Parathyroid adenoma (tissue), 2 donors: ENCODE measurements at regions not wholly inside any gene's neighbourhood (a gene's known extent, or its start where the extent isn't known, plus 50 kb on each side); places are given as distances from the start of the nearest gene placed in this dataset.

Experiments
- H2AFZ ChIP-seq: fragments of 300-600 bp; sonication (generic); one replicate; pipeline ENCODE4 v1.7.0; 2017; ENCODE audit warnings: antibody characterized with exemption, mild to moderate bottlenecking
- H3K27ac ChIP-seq: fragments of 300-600 bp; sonication (generic); one replicate; pipeline ENCODE4 v1.7.0; 2017
- H3K27me3 ChIP-seq: fragments of 300-600 bp; sonication (generic); one replicate; pipeline ENCODE4 v1.7.0; 2017; ENCODE audit warnings: low read length; ENCODE audit not compliant: control insufficient read depth, insufficient read depth
- H3K36me3 ChIP-seq: fragments of 300-600 bp; sonication (generic); one replicate; pipeline ENCODE4 v1.7.0; 2017; ENCODE audit warnings: low read length; ENCODE audit not compliant: control insufficient read depth, insufficient read depth
- H3K4me1 ChIP-seq: fragments of 300-600 bp; sonication (generic); one replicate; pipeline ENCODE4 v1.7.0; 2017; ENCODE audit warnings: control low read depth
- H3K4me2 ChIP-seq: fragments of 300-600 bp; sonication (generic); one replicate; pipeline ENCODE4 v1.7.0; 2017; ENCODE audit warnings: low read length
- H3K4me3 ChIP-seq: fragments of 300-600 bp; sonication (generic); one replicate; pipeline ENCODE4 v1.7.0; 2017; ENCODE audit warnings: low read depth, low read length
- H3K79me2 ChIP-seq: fragments of 300-600 bp; sonication (generic); one replicate; pipeline ENCODE4 v1.7.0; 2017; ENCODE audit warnings: control low read depth
- H3K9ac ChIP-seq: fragments of 300-600 bp; sonication (generic); one replicate; pipeline ENCODE4 v1.7.0; 2017; ENCODE audit warnings: mild to moderate bottlenecking
- H3K9me3 ChIP-seq: fragments of 300-600 bp; sonication (generic); one replicate; pipeline ENCODE4 v1.7.0; 2017; ENCODE audit warnings: low read length; ENCODE audit not compliant: control insufficient read depth
- TF ChIP-seq, protein P1 (sequence below): fragments of 300-600 bp; sonication (generic); IDR thresholded peaks from one replicate; pipeline ENCODE4 v1.7.0; 2017; ENCODE audit warnings: antibody characterized with exemption, mild to moderate bottlenecking
- donor health status: primary hyperparathyroidism.

DNA sequence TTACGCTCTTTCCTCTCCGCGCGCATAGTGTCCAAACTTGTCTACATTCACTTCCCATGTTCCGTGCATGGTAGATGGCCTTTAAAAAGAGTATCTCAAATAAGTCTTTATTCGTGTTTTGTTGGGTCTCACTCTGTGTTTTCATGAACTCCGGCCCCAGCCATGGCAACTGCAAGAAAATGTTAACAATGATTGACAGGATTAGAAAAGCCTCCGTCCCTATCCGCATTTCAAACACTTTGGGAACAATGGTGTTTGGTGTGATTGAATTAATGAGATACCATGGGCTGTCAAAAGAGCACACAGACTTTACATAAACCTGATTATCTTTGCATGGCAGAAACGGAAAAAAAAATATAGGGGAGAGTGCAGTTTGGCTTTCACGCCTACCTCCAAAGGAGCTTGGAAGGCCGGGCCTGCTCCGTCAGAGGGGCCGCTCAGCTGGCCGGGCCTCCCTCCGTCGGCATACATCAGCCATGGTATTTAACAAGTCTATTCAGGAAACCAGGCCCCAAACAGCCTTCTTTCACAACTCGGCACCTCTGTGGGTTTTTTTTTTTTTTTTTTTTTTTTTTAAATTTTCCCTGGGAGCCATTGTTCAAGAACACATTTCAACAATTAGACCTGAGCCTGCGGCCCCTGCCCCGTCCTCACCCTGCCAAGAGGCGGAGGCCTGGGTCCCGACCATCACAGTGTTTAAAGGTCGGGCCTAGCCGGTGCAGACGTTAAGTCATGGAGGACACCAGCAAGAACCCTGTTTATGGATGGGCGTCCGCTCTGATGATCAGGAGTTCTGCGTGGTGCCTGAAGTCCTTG is 323.8 kb upstream of the IRX4 start:
- H3K27ac ChIP-seq, result no peak overlapping the region
- no peaks in the 10 kb centered on the region for H3K4me1 ChIP-seq
- H2AFZ ChIP-seq, result no peak overlapping the region
- no peak overlapping the region for H3K9ac ChIP-seq
- H3K36me3 ChIP-seq, result no peaks in the 10 kb centered on the region
- TF ChIP-seq, protein P1, sequence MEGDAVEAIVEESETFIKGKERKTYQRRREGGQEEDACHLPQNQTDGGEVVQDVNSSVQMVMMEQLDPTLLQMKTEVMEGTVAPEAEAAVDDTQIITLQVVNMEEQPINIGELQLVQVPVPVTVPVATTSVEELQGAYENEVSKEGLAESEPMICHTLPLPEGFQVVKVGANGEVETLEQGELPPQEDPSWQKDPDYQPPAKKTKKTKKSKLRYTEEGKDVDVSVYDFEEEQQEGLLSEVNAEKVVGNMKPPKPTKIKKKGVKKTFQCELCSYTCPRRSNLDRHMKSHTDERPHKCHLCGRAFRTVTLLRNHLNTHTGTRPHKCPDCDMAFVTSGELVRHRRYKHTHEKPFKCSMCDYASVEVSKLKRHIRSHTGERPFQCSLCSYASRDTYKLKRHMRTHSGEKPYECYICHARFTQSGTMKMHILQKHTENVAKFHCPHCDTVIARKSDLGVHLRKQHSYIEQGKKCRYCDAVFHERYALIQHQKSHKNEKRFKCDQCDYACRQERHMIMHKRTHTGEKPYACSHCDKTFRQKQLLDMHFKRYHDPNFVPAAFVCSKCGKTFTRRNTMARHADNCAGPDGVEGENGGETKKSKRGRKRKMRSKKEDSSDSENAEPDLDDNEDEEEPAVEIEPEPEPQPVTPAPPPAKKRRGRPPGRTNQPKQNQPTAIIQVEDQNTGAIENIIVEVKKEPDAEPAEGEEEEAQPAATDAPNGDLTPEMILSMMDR, result no peak
- no peak overlapping the region for H3K4me3 ChIP-seq
- H3K4me2 ChIP-seq, result no peak overlapping the region
- H3K79me2 ChIP-seq, result no peaks in the 10 kb centered on the region
- H3K9me3 ChIP-seq, result no peaks in the 10 kb centered on the region
- H3K27me3 ChIP-seq, result no peaks in the 10 kb centered on the region

DNA sequence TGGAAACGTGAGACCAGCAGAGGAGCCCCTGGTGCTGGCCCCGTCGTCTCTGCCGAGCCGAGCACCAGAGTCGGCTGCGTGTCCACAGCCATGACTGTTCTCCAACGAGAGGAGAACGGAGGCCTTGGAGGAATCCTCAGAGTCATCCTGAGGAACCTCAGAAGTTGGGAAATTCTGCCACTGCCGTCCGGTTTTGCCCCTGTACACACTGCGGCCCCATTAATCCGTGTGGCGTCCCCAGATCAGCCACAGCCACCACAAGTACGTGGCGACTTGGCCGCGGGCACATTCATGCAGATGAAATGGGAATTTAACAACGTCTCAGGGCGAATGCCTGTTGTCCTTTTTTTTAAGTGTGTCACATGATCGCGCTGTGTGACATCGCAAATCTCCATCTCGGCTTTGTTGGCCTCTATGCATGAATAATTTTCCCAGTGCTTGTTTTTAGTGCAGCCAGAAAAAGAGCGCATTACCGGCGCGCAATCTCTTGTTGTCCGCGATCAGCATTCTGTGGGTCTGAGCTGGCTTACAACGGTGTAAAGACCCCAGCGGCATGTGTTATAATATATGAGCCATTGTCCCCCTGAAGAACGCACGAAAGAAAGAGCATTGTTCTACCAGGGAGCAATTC is 323.0 kb upstream of the IRX4 start:
- no peaks in the 10 kb centered on the region for H3K36me3 ChIP-seq
- no peaks in the 10 kb centered on the region for H3K4me1 ChIP-seq
- no peaks in the 10 kb centered on the region for H3K79me2 ChIP-seq
- H3K27me3 ChIP-seq, result no peaks in the 10 kb centered on the region
- no peaks in the 10 kb centered on the region for H3K9me3 ChIP-seq
- H3K4me3 ChIP-seq, result no peak overlapping the region
- no peak overlapping the region for H3K27ac ChIP-seq
- H3K4me2 ChIP-seq, result no peak overlapping the region
- no peak overlapping the region for H3K9ac ChIP-seq
- H2AFZ ChIP-seq, result no peak overlapping the region
- TF ChIP-seq, protein P1, result no peak

DNA sequence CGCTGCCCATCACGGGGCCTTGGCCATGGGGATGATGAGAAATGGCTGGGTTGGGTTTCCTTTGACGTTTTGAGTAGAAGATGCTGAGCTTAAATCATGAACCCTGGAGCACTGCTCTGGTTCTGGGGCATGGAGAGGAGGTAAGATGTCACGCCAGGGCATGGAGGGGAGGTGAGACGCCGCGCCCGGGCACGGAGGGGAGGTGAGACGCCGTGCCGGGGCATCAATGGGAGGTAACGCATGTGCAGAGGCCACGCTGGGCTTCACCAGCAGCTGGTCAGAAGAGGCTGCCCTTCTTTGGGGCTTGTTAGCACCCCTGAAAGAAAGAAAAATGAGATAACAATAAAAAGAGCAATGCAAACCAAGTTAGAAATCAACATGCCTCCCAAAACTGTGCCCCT is 322.5 kb upstream of the IRX4 start:
- H3K27ac ChIP-seq, result no peak overlapping the region
- no peaks in the 10 kb centered on the region for H3K4me1 ChIP-seq
- no peak overlapping the region for H3K4me2 ChIP-seq
- TF ChIP-seq, protein P1, result no peak
- H3K36me3 ChIP-seq, result no peaks in the 10 kb centered on the region
- no peaks in the 10 kb centered on the region for H3K79me2 ChIP-seq
- H3K9ac ChIP-seq, result no peak overlapping the region
- H3K27me3 ChIP-seq, result no peaks in the 10 kb centered on the region
- no peaks in the 10 kb centered on the region for H3K9me3 ChIP-seq
- no peak overlapping the region for H3K4me3 ChIP-seq
- H2AFZ ChIP-seq, result no peak overlapping the region

DNA sequence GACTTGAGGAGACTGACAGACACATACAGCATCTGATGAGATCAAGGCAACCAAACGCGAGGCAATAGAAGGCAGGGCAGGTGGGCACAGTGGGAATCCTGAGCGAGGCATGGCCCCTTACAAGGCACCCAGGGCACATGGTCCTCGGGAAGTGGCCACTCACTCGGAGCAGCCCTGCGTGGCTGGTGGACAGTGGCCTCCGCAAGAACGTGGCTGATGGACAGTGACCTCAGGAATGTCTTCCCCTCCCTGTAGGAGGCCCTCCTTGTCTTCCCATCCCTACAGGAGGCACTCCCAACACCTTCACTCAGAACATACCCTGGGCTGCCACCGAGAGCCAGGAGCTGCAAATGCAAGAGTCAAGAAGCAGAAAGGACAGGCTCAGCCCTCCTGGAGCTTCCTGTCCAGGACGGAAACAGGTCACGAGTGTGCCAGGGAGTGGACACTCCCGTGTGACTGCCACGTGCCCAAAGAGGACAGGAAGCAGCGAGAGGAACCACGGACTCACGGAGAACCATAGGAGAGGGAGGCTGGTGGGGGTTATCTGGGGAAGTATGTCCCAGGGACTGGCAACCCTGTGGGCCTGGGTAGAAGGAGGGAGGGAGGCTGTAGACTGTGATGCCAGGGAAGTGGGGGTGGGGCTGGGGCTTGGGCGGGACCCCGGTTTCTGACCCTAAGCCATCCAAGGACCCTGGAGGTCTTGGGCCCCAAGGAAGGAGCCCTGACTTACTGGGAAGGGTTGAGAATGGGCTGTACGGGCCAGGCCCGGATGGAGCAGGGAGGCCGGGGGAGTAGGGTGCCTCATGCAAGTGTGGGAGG is 321.9 kb upstream of the IRX4 start:
- Histone ChIP-seq H3K4me2 (no peak overlapping the region), H3K27me3 (no peaks in the 10 kb centered on the region), H3K9ac (no peak overlapping the region), H3K36me3 (no peaks in the 10 kb centered on the region), H3K79me2 (no peaks in the 10 kb centered on the region), H3K9me3 (no peaks in the 10 kb centered on the region), H3K4me1 (no peaks in the 10 kb centered on the region), H3K27ac (no peak overlapping the region), H2AFZ (no peak overlapping the region), H3K4me3 (no peak overlapping the region)
- TF ChIP-seq, protein P1, result no peak
